Progenitor cell of endocrine pancreas (in vitro differentiated cells): ENCODE measurements at regions not wholly inside any gene's neighbourhood (a gene's known extent, or its start where the extent isn't known, plus 50 kb on each side); places are given as distances from the start of the nearest gene placed in this dataset.
"Not testable (repeated sequence)": the region's sequence is repeated elsewhere in the genome, so short reads cannot be mapped to it uniquely, and the experiment has no call there.

Experiments
- DNase-seq: peaks from one replicate; pipeline ENCODE4 v3.0.0; 2021; ENCODE audit warnings: low spot score; ENCODE audit not compliant: unreplicated experiment
- H3K27ac Mint-ChIP-seq: 2 replicates; pipeline ENCODE4 v1.8.0; 2021; ENCODE audit warnings: mild to moderate bottlenecking, moderate library complexity, mixed read lengths
- H3K27me3 Mint-ChIP-seq: 2 replicates; pipeline ENCODE4 v1.8.0; 2021; ENCODE audit warnings: mixed read lengths
- H3K36me3 Mint-ChIP-seq: 2 replicates; pipeline ENCODE4 v1.8.0; 2022; ENCODE audit warnings: mixed read lengths; ENCODE audit not compliant: insufficient read depth
- H3K4me1 Mint-ChIP-seq: 2 replicates; pipeline ENCODE4 v1.8.0; 2021; ENCODE audit warnings: low read depth, mixed read lengths
- H3K4me3 Mint-ChIP-seq: 2 replicates; pipeline ENCODE4 v1.8.0; 2021; ENCODE audit warnings: low read depth, mild to moderate bottlenecking, moderate library complexity, mixed read lengths
- H3K9me3 Mint-ChIP-seq: 2 replicates; pipeline ENCODE4 v1.8.0; 2021; ENCODE audit warnings: low read depth, mixed read lengths
- TF ChIP-seq, protein P1 (sequence below): fragments of 200-600 bp; sonication (generic); IDR thresholded peaks from one replicate; pipeline ENCODE4 v1.5.0; 2021; ENCODE audit warnings: antibody characterized with exemption, mild to moderate bottlenecking; ENCODE audit not compliant: unreplicated experiment

DNA sequence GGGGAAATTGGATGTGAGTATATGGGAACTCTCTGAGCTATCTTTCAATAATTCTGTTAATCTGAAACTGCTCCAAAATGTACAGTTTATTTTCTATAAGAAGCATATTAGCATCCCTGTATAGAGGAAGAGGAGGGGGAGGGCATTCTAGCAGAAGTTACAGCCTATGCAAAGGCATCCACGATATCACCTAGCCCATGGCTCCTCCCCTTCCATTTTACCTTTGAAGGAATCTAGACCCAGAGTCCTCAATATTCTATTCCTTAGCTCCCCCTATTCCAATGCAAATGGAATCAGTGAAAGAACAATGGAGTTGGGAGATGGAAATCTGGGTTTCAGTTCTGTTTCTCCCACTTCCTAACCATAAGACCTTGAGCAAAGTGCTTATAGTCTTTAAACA, 132.9 kb upstream of the IFNE start:
- no peak overlapping the region for H3K27ac Mint-ChIP-seq
- no peaks in the 10 kb centered on the region for H3K36me3 Mint-ChIP-seq
- no peak overlapping the region for H3K4me3 Mint-ChIP-seq
- H3K27me3 Mint-ChIP-seq = no peaks in the 10 kb centered on the region
- peaks cover 6% of the 10 kb centered on the region for H3K4me1 Mint-ChIP-seq
- TF ChIP-seq, protein P1, sequence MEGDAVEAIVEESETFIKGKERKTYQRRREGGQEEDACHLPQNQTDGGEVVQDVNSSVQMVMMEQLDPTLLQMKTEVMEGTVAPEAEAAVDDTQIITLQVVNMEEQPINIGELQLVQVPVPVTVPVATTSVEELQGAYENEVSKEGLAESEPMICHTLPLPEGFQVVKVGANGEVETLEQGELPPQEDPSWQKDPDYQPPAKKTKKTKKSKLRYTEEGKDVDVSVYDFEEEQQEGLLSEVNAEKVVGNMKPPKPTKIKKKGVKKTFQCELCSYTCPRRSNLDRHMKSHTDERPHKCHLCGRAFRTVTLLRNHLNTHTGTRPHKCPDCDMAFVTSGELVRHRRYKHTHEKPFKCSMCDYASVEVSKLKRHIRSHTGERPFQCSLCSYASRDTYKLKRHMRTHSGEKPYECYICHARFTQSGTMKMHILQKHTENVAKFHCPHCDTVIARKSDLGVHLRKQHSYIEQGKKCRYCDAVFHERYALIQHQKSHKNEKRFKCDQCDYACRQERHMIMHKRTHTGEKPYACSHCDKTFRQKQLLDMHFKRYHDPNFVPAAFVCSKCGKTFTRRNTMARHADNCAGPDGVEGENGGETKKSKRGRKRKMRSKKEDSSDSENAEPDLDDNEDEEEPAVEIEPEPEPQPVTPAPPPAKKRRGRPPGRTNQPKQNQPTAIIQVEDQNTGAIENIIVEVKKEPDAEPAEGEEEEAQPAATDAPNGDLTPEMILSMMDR = no peak
- H3K9me3 Mint-ChIP-seq = no peaks in the 10 kb centered on the region
- DNase-seq = no peak

DNA sequence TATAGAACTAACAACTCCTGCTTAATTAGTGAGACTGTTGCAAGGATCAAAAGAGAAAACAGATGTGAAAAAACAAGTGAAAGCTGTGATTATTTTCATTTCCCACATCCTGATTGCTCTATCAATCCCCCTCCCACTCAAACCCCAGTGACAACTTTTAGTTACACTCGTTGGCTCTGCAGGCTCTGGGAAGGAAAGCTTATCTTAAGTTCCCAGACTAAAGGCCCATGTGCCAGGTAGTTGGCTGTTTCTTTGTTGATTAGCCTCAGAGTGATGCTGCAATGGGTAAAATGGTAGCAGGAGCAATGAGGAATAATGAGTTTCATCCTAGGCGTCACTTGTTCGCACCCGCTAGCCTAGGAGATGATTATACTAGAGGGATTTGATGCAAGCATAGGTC, 133.3 kb upstream of the IFNE start:
- Mint-ChIP-seq H3K4me3 (no peak overlapping the region), H3K36me3 (no peaks in the 10 kb centered on the region), H3K9me3 (no peaks in the 10 kb centered on the region), H3K4me1 (peaks cover 6% of the 10 kb centered on the region), H3K27ac (no peak overlapping the region), H3K27me3 (no peaks in the 10 kb centered on the region)
- DNase-seq = no peak
- TF ChIP-seq, protein P1 = no peak

DNA sequence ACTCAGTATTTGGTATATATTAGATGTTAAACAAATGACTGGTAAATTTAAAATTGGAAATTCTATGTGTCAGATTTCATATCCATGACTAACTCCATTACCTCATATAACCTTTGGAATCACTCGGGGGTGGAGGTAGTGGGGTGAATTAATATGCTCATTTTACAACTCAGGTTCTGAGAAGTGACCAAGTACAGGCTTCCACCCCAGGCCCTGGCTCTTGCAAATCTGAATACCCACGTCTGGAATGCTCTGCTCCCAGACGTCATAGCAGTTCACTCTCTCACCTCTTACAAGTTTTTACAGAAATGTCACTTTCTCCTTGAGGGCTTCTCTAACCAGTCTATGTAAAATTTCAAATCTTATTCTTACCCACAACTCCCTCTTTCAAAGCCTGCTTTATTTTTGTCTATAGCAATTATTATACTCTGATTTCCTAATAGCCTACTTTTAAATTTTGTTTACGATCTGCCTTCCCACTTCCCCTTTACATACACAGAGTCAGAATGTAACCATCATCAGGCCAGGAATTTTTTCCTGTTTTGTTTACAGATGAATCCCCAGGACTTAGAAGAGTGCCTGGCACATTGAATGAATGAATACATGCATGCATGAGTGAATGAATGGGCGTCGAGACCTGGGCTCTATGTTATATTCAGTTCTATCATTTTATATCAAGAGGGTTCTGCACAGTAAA, 134.1 kb upstream of the IFNE start:
- H3K4me1 Mint-ChIP-seq = peaks cover 4% of the 10 kb centered on the region
- no peak overlapping the region for H3K27ac Mint-ChIP-seq
- no peaks in the 10 kb centered on the region for H3K27me3 Mint-ChIP-seq
- no peak for DNase-seq
- TF ChIP-seq, protein P1 = no peak
- no peak overlapping the region for H3K4me3 Mint-ChIP-seq
- no peaks in the 10 kb centered on the region for H3K36me3 Mint-ChIP-seq
- H3K9me3 Mint-ChIP-seq = no peaks in the 10 kb centered on the region

DNA sequence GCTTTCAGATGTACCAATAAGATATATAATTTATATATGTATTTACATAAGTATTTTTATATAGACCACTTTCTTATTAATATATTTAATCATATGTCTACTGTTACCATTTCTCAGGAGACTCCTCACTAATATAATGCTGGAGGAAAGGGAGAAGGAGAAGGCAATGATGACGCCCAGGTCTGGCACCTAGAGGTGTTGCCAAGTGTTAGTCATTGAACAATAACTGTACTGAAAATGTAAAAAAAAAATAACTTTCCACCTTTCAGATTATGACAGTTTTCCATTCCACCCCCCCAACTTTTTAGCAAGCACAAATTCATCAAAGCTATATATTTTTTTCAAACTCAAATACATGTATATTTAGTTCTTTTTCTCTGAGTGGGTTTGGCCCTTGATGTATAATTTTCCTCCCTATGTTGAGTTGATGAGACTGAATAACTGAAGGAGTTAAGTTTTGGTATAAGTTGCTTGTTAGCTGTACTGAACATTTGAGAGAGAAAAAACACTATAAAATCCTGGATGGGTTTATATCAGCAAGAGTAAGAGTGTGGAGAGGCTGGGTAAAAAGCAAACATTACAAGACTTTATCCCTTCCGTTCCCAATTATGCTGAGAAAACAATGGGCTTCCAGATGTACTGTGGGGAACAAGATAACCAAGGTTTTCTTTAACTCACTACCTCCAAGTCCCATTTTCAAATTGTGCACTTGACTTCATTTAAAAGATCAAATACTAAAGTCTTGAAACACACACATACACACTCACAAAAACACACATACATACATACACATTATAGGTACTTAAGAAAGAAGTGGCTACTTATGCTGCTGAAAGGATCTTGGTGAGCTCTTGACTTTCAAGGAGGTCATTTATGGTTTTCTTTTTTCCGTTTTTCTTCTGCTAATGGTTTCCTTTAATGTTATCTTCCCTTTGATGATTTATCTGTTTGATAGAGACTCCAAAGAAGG, 142.8 kb upstream of the IFNE start:
- TF ChIP-seq, protein P1 = no peak
- Mint-ChIP-seq H3K4me1 (peaks cover 7% of the 10 kb centered on the region), H3K27me3 (no peaks in the 10 kb centered on the region), H3K4me3 (no peak overlapping the region), H3K27ac (no peak overlapping the region), H3K36me3 (no peaks in the 10 kb centered on the region), H3K9me3 (peaks cover 15% of the 10 kb centered on the region)
- no peak for DNase-seq

DNA sequence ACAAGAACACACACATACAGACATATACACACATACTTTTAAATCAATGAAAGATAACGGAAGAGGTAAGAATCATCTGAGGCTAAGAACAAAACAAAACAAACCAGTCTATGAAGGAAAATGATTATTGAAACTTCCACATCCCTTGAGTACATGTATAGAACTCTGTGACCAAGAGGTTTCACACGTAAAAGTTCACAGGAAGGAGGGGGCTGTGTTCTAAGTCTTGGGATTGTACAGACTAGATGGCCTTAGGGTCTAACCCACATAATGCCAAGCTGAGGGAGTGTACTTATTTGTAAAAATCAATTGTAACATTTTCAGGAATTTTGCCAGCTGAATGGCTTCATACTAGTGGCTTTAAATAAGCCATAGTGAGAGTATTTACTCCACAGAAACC, 144.4 kb upstream of the IFNE start:
- no peaks in the 10 kb centered on the region for H3K27me3 Mint-ChIP-seq
- no peak for DNase-seq
- no peaks in the 10 kb centered on the region for H3K36me3 Mint-ChIP-seq
- H3K27ac Mint-ChIP-seq = no peak overlapping the region
- H3K9me3 Mint-ChIP-seq = peaks cover 20% of the 10 kb centered on the region
- peaks cover 7% of the 10 kb centered on the region for H3K4me1 Mint-ChIP-seq
- TF ChIP-seq, protein P1 = no peak
- H3K4me3 Mint-ChIP-seq = no peak overlapping the region

DNA sequence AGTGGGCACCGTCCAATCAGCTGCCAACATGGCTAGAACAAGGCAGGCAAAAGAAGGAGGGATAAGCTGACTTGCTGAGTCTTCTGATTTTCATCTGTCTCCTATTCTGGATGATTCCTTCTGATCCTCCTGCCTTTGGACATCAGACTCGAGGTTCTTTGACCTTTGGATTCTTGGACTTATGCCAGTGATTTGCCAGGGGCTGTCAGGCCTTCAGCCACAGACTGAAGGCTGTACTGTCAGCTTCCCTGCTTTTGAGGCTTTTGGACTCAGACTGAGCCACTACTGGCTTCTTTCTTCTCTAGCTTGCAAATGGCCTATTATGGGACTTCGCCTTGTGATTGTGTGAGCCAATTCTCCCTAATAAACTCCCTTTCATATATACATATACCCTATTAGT, 146.8 kb upstream of the IFNE start:
- not testable (repeated sequence) for H3K27me3 Mint-ChIP-seq, H3K36me3 Mint-ChIP-seq, DNase-seq, H3K4me1 Mint-ChIP-seq, H3K4me3 Mint-ChIP-seq, H3K27ac Mint-ChIP-seq
- peaks cover 15% of the 10 kb centered on the region for H3K9me3 Mint-ChIP-seq
